ENCODE measurements at regions not wholly inside any gene's neighbourhood (a gene's known extent, or its start where the extent isn't known, plus 50 kb on each side); places are given as distances from the start of the nearest gene placed in this dataset.

- no peaks in the 10 kb centered on the region for H3K36me3 Mint-ChIP-seq
- no peaks in the 10 kb centered on the region for H3K4me1 Mint-ChIP-seq (ENCODE audit: low read depth in 2 of 2)
- no peak overlapping the region for H3K4me3 Mint-ChIP-seq
- no peak for DNase-seq (ENCODE audit: low spot score)
- ATAC-seq = no peak
- no peaks in the 10 kb centered on the region for H3K9me3 Mint-ChIP-seq
- peaks cover 0 to 3% of the 10 kb centered on the region in 2 donors for H3K27me3 Mint-ChIP-seq
- H3K27ac Mint-ChIP-seq = no peak overlapping the region
Observed at GRCh38 chr1:220335668-220336067, 63.4 kb upstream of the RAB3GAP2 start.

DNA sequence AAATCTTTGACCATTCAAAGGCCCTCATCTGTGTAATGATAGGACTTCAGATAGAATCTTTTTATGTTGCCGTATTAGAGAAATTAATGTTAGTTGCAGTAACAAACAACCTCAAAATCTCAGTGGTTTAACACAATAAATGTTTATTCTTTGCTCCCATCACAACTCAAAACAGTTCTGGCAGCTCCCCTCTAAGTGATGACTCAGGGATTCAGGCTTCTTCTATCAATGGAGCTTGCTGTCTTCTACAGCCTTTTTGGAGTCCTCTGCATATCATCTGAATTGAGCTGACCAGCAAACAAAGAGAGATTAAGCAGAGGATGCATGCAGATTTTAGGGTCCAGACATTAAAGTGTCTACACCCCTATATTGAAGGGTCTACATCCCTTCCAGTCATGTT is 59.1 kb upstream of the RAB3GAP2 start:
- ATAC-seq = no peak
- H3K4me1 Mint-ChIP-seq (ENCODE audit: low read depth in 2 of 2) = no peaks in the 10 kb centered on the region

GRCh38 chr1:220330265-220330664 is 58.0 kb upstream of the RAB3GAP2 start:
- Mint-ChIP-seq H3K36me3 (no peaks in the 10 kb centered on the region), H3K27ac (no peak overlapping the region), H3K4me1 (ENCODE audit: low read depth in 2 of 2) (no peaks in the 10 kb centered on the region), H3K9me3 (no peaks in the 10 kb centered on the region), H3K4me3 (no peak overlapping the region), H3K27me3 (peaks cover 7 to 8% of the 10 kb centered on the region in 2 donors)
- ATAC-seq = no peak
- no peak for DNase-seq (ENCODE audit: low spot score)

More for the DNA sequence above, 59.1 kb upstream of the RAB3GAP2 start:
- no peaks in the 10 kb centered on the region for H3K36me3 Mint-ChIP-seq
- H3K9me3 Mint-ChIP-seq = no peaks in the 10 kb centered on the region
- no peak overlapping the region for H3K27ac Mint-ChIP-seq
- peaks cover 7 to 8% of the 10 kb centered on the region in 2 donors for H3K27me3 Mint-ChIP-seq
- DNase-seq (ENCODE audit: low spot score) = no peak
- no peak overlapping the region for H3K4me3 Mint-ChIP-seq

DNA sequence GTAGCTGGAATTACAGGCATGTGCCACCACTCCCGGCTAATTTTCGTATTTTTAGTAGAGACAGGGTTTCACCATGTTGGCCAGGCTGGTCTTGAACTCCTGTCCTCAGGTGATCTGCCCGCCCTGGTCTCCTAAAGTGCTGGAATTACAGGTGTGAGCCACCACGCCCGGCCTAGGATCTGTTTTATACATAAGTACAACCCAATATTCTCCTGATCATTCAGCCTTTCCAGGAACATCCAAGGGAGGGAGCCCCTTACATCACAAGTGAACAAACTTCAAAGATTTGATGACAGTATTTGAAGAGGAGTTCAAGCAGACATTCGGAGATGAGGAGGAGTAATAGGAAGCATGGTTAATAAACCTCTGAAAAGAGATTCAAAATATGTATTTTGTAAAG is 54.9 kb upstream of the RAB3GAP2 start:
- Mint-ChIP-seq H3K4me3 (no peak overlapping the region), H3K27me3 (peaks cover 8 to 23% of the 10 kb centered on the region in 2 donors), H3K27ac (no peak overlapping the region), H3K36me3 (no peaks in the 10 kb centered on the region), H3K4me1 (ENCODE audit: low read depth in 2 of 2) (no peaks in the 10 kb centered on the region), H3K9me3 (no peaks in the 10 kb centered on the region)
- no peak for DNase-seq (ENCODE audit: low spot score)
- ATAC-seq = no peak

GRCh38 chr1:220326578-220326977 is 54.3 kb upstream of the RAB3GAP2 start:
- Mint-ChIP-seq H3K4me1 (ENCODE audit: low read depth in 2 of 2) (no peaks in the 10 kb centered on the region), H3K4me3 (no peak overlapping the region), H3K27ac (no peak overlapping the region), H3K27me3 (peaks cover 8 to 28% of the 10 kb centered on the region in 2 donors), H3K9me3 (no peaks in the 10 kb centered on the region), H3K36me3 (no peaks in the 10 kb centered on the region)
- ATAC-seq = no peak
- no peak for DNase-seq (ENCODE audit: low spot score)

GRCh38 chr1:220325306-220325995 is 53.2 kb upstream of the RAB3GAP2 start:
- no peaks in the 10 kb centered on the region for H3K9me3 Mint-ChIP-seq
- H3K27me3 Mint-ChIP-seq = peaks cover 11 to 37% of the 10 kb centered on the region in 2 donors
- no peaks in the 10 kb centered on the region for H3K36me3 Mint-ChIP-seq
- no peak overlapping the region for H3K27ac Mint-ChIP-seq
- no peaks in the 10 kb centered on the region for H3K4me1 Mint-ChIP-seq (ENCODE audit: low read depth in 2 of 2)
- no peak for ATAC-seq
- H3K4me3 Mint-ChIP-seq = no peak overlapping the region
- DNase-seq (ENCODE audit: low spot score) = no peak

- no peaks in the 10 kb centered on the region for H3K4me1 Mint-ChIP-seq (ENCODE audit: low read depth in 2 of 2)
- H3K9me3 Mint-ChIP-seq = no peaks in the 10 kb centered on the region
- H3K27ac Mint-ChIP-seq = no peak overlapping the region
- H3K4me3 Mint-ChIP-seq = no peak overlapping the region
- no peak for DNase-seq (ENCODE audit: low spot score)
- ATAC-seq = no peak
- peaks cover 11 to 44% of the 10 kb centered on the region in 2 donors for H3K27me3 Mint-ChIP-seq
- H3K36me3 Mint-ChIP-seq = no peaks in the 10 kb centered on the region
Observed at GRCh38 chr1:220323717-220324116, 51.5 kb upstream of the RAB3GAP2 start.

DNA sequence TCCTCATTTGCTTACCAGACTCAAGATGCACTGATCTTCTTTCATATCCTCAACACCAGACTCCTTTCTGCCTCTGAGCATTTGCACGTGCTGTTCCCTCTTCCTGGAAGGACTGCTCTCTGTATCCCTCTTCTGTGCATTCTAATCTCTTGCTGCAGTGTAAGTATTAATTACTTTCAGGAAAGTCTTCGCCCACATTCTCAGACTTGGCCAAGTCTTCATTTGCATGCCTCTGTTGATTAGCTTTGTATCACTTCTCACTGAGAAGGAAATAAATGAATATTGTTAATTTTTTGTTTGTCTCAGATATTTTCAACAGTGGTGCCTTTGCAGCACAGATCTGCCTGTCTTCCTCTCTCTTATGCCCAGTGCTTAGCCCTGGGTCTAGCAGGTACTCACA is 50.3 kb upstream of the RAB3GAP2 start:
- Mint-ChIP-seq H3K36me3 (no peaks in the 10 kb centered on the region), H3K4me3 (no peak overlapping the region), H3K9me3 (no peaks in the 10 kb centered on the region), H3K27ac (no peak overlapping the region), H3K27me3 (peaks cover 6 to 44% of the 10 kb centered on the region in 2 donors), H3K4me1 (ENCODE audit: low read depth in 2 of 2) (no peaks in the 10 kb centered on the region)
- ATAC-seq (no peak), DNase-seq (ENCODE audit: low spot score) (no peak)
